Liver (tissue), 8 donors: ENCODE measurements at regions not wholly inside any gene's neighbourhood (a gene's known extent, or its start where the extent isn't known, plus 50 kb on each side); places are given as distances from the start of the nearest gene placed in this dataset.

Experiments
- DNase-seq: peaks from one replicate; pipeline ENCODE4 v3.0.0-alpha.2; 2017; ENCODE audit warnings: low spot score
- H3K27ac ChIP-seq, 2 donors: one replicate each; pipeline ENCODE4 v1.7.0; 2013; ENCODE audit warnings: inconsistent platforms in 2 of 2, low read length in 2 of 2, control low read depth in 1 of 2, low read depth in 1 of 2, mild to moderate bottlenecking in 1 of 2
- H3K27me3 ChIP-seq, 4 donors: one replicate each; pipeline versions ENCODE4 v1.6.1 to v1.7.0; 2013; ENCODE audit warnings: low read length in 3 of 4, inconsistent platforms in 1 of 4, mild to moderate bottlenecking in 1 of 4, moderate library complexity in 1 of 4; ENCODE audit not compliant: control insufficient read depth in 4 of 4, insufficient read depth in 4 of 4
- H3K36me3 ChIP-seq, 4 donors: one replicate each; pipeline versions ENCODE4 v1.6.1 to v1.7.0; 2013; ENCODE audit warnings: low read length in 3 of 4, mild to moderate bottlenecking in 3 of 4, low read depth in 1 of 4, moderate library complexity in 1 of 4; ENCODE audit not compliant: control insufficient read depth in 4 of 4, insufficient read depth in 3 of 4
- H3K4me1 ChIP-seq, 4 donors: one replicate each; pipeline versions ENCODE4 v1.6.1 to v1.7.0; 2013; ENCODE audit warnings: low read length in 3 of 4, mild to moderate bottlenecking in 3 of 4, moderate library complexity in 1 of 4; ENCODE audit not compliant: control insufficient read depth in 4 of 4, insufficient read depth in 4 of 4
- H3K4me3 ChIP-seq, 3 donors: one replicate each; pipeline versions ENCODE4 v1.6.1 to v1.7.0; 2013; ENCODE audit warnings: low read length in 3 of 3, control low read depth in 1 of 3, low read depth in 1 of 3, mild to moderate bottlenecking in 1 of 3
- H3K9ac ChIP-seq, 2 donors: one replicate each; pipeline ENCODE4 v1.7.0; 2013; ENCODE audit warnings: low read length in 2 of 2, mild to moderate bottlenecking in 2 of 2, moderate library complexity in 2 of 2, control low read depth in 1 of 2, low read depth in 1 of 2
- H3K9me3 ChIP-seq, 4 donors: one replicate each; pipeline versions ENCODE4 v1.6.1 to v1.7.0; 2013; ENCODE audit warnings: low read length in 3 of 4; ENCODE audit not compliant: control insufficient read depth in 4 of 4
- CTCF ChIP-seq: fragments of 150-350 bp; IDR thresholded peaks from 2 replicates; pipeline ENCODE4 v1.5.1; 2017; ENCODE audit warnings: improper control_type of control experiment, low read depth, low read length; ENCODE audit not compliant: missing input control
- EGR1 ChIP-seq, 2 donors: IDR thresholded peaks; 2 replicates each; pipeline ENCODE4 v1.6.1; 2016 to 2018; ENCODE audit warnings: antibody characterized with exemption in 2 of 2, low read depth in 2 of 2
- FOXA2 ChIP-seq: IDR thresholded peaks from 2 replicates; pipeline ENCODE4 v1.6.1; 2016; ENCODE audit warnings: antibody characterized with exemption
- HNF4A ChIP-seq, 2 donors: conservative IDR thresholded peaks; 2 replicates each; pipeline ENCODE4 v1.6.1; 2016; ENCODE audit warnings: antibody characterized with exemption in 2 of 2, mild to moderate bottlenecking in 2 of 2
- HNF4G ChIP-seq: IDR thresholded peaks from 2 replicates; pipeline ENCODE4 v1.6.1; 2016; ENCODE audit warnings: antibody characterized with exemption
- JUND ChIP-seq, 2 donors: IDR thresholded peaks; 2 replicates each; pipeline ENCODE4 v1.6.1; 2016; ENCODE audit warnings: antibody characterized with exemption in 2 of 2
- MAX ChIP-seq: IDR thresholded peaks from 2 replicates; pipeline ENCODE4 v1.6.1; 2016; ENCODE audit warnings: antibody characterized with exemption
- NR2F2 ChIP-seq: IDR thresholded peaks from 2 replicates; pipeline ENCODE4 v1.6.1; 2016; ENCODE audit warnings: antibody characterized with exemption
- RAD21 ChIP-seq, 2 donors: IDR thresholded peaks; 2 replicates each; pipeline ENCODE4 v1.6.1; 2016; ENCODE audit warnings: antibody characterized with exemption in 2 of 2, mild to moderate bottlenecking in 2 of 2
- REST ChIP-seq: IDR thresholded peaks from 2 replicates; pipeline ENCODE4 v1.6.1; 2016; ENCODE audit warnings: antibody characterized with exemption, mild to moderate bottlenecking
- SP1 ChIP-seq: IDR thresholded peaks from 2 replicates; pipeline ENCODE4 v1.6.1; 2018; ENCODE audit warnings: antibody characterized with exemption, mild to moderate bottlenecking
- TAF1 ChIP-seq: conservative IDR thresholded peaks from 2 replicates; pipeline ENCODE4 v1.6.1; 2016; ENCODE audit warnings: antibody characterized with exemption, mild to moderate bottlenecking
- YY1 ChIP-seq: IDR thresholded peaks from 2 replicates; pipeline ENCODE4 v1.6.1; 2016; ENCODE audit warnings: antibody characterized with exemption, mild to moderate bottlenecking
- WGBS: extraction: QIAGEN DNeasy Blood & Tissue Kit; methylation state at CpG from one replicate; pipeline ENCODE4 v1.1.7; 2013; 5-methylcytosine and 5-hydroxymethylcytosine counted together
- TF ChIP-seq, protein P1 (sequence below): IDR thresholded peaks from 2 replicates; pipeline ENCODE4 v1.6.1; 2016; ENCODE audit warnings: antibody characterized with exemption
- TF ChIP-seq, protein P2 (sequence below): IDR thresholded peaks from 2 replicates; pipeline ENCODE4 v1.6.1; 2016; ENCODE audit warnings: antibody characterized with exemption
- donor health status: healthy.
- donor health status: healthy.
- donor health status: healthy.
- donor health status: healthy.
- donor health status: healthy.

DNA sequence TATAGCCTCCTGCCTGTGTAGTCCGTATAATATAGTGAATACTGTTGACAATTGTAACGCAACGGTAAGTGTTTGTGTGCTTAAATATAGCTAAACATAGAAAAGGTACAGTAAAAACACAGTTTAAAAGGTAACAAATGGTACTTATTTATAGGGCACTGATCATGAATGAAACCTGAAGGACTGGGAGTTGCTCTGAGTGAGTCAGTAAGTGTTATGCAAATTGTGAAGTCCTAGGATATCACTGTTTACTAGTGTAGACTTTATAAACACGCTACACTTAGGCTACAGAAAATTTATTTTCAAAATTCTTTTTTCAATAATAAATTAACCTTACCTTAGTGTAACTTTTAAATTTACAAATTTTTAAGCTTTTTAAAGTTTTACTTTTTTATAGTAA, 1090.1 kb downstream of the CDH9 start (continued):
- TF ChIP-seq, protein P1, sequence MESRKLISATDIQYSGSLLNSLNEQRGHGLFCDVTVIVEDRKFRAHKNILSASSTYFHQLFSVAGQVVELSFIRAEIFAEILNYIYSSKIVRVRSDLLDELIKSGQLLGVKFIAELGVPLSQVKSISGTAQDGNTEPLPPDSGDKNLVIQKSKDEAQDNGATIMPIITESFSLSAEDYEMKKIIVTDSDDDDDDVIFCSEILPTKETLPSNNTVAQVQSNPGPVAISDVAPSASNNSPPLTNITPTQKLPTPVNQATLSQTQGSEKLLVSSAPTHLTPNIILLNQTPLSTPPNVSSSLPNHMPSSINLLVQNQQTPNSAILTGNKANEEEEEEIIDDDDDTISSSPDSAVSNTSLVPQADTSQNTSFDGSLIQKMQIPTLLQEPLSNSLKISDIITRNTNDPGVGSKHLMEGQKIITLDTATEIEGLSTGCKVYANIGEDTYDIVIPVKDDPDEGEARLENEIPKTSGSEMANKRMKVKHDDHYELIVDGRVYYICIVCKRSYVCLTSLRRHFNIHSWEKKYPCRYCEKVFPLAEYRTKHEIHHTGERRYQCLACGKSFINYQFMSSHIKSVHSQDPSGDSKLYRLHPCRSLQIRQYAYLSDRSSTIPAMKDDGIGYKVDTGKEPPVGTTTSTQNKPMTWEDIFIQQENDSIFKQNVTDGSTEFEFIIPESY: no peak

- H3K27ac ChIP-seq: no peak overlapping the region
- 75% methylated on average over 2 of the region's 2 CpGs for WGBS
- no peak for DNase-seq
Measured at GRCh38 chr5:25944786-25945185, 1093.6 kb downstream of the CDH9 start.

More at GRCh38 chr5:25944786-25945185, 1093.6 kb downstream of the CDH9 start:
- Histone ChIP-seq H3K9me3 (no peaks in the 10 kb centered on the region), H3K4me1 (no peaks in the 10 kb centered on the region), H3K9ac (no peak overlapping the region), H3K36me3 (no peaks in the 10 kb centered on the region), H3K4me3 (no peak overlapping the region), H3K27me3 (no peaks in the 10 kb centered on the region)
- TF ChIP-seq HNF4G (no peak), SP1 (no peak), RAD21 (IDR thresholded peaks at IDR 0.05) (no peak), MAX (no peak), HNF4A (conservative IDR thresholded peaks at IDR 0.05) (no peak), TAF1 (no peak), CTCF (no peak), NR2F2 (no peak), REST (no peak), YY1 (no peak), FOXA2 (no peak), EGR1 (IDR thresholded peaks at IDR 0.05; ENCODE audit: low read depth in 2 of 2) (no peak), JUND (IDR thresholded peaks at IDR 0.05) (no peak)
- TF ChIP-seq, protein P1: no peak
- TF ChIP-seq, protein P2, sequence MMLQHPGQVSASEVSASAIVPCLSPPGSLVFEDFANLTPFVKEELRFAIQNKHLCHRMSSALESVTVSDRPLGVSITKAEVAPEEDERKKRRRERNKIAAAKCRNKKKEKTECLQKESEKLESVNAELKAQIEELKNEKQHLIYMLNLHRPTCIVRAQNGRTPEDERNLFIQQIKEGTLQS: no peak
